ENCODE measurements at regions not wholly inside any gene's neighbourhood (a gene's known extent, or its start where the extent isn't known, plus 50 kb on each side); places are given as distances from the start of the nearest gene placed in this dataset.

GRCh38 chr2:217570394-217570793 lies 432.4 kb downstream of the TNS1 start:
- DNase-seq = no peak

- no peak for DNase-seq
Observed at GRCh38 chr2:217568289-217568971, 434.4 kb downstream of the TNS1 start.

- DNase-seq = no peak
Observed at GRCh38 chr2:217563565-217563964, 439.2 kb downstream of the TNS1 start.

- no peak for DNase-seq
Observed at GRCh38 chr2:217562871-217563480, 439.8 kb downstream of the TNS1 start.

GRCh38 chr2:217559084-217559483 lies 443.7 kb downstream of the TNS1 start:
- no peak for DNase-seq

GRCh38 chr2:217555081-217555876 lies 447.5 kb downstream of the TNS1 start:
- no peak for DNase-seq

- DNase-seq = no peak
Observed at GRCh38 chr2:217553679-217554078, 449.1 kb downstream of the TNS1 start.

GRCh38 chr2:217553202-217553601 lies 449.6 kb downstream of the TNS1 start:
- DNase-seq = no peak

GRCh38 chr2:217552081-217552480 lies 450.7 kb downstream of the TNS1 start:
- no peak for DNase-seq

GRCh38 chr2:217551252-217551899 lies 451.4 kb downstream of the TNS1 start:
- DNase-seq = no peak

- no peak for DNase-seq
Observed at GRCh38 chr2:217539126-217539525, 463.7 kb downstream of the TNS1 start.

GRCh38 chr2:217538719-217539118 lies 464.1 kb downstream of the TNS1 start:
- no peak for DNase-seq

- no peak for DNase-seq
Observed at GRCh38 chr2:217535957-217536708, 466.7 kb downstream of the TNS1 start.

- no peak for DNase-seq
Observed at GRCh38 chr2:217530392-217531090, 472.3 kb downstream of the TNS1 start.

GRCh38 chr2:217529271-217529670 lies 473.5 kb downstream of the TNS1 start:
- DNase-seq = no peak

GRCh38 chr2:217527590-217528202 lies 475.1 kb downstream of the TNS1 start:
- DNase-seq = no peak

- no peak for DNase-seq
Observed at GRCh38 chr2:217525076-217525475, 477.7 kb downstream of the TNS1 start.

- DNase-seq = no peak
Observed at GRCh38 chr2:217523286-217523685, 479.5 kb downstream of the TNS1 start.

- DNase-seq = no peak
Observed at GRCh38 chr2:217521820-217522219, 481.0 kb downstream of the TNS1 start.

- DNase-seq = no peak
Observed at GRCh38 chr2:217520356-217521010, 482.3 kb downstream of the TNS1 start.

- no peak for DNase-seq
Observed at GRCh38 chr2:217517402-217517801, 485.4 kb downstream of the TNS1 start.

Data from SHP77 treated with DMSO at 0.1 percent for 48 hours (cell line).